ENCODE measurements at regions not wholly inside any gene's neighbourhood (a gene's known extent, or its start where the extent isn't known, plus 50 kb on each side); places are given as distances from the start of the nearest gene placed in this dataset.

GRCh38 chr12:93142881-93143280 is 213.8 kb upstream of the EEA1 start:
- no peaks in the 10 kb centered on the region for H3K79me2 ChIP-seq (replicated peaks; ENCODE audit: insufficient read depth)
- no peak for ATAC-seq
- Mint-ChIP-seq H3K36me3 (ENCODE audit: low read depth) (no peaks in the 10 kb centered on the region), H3K4me1 (no peaks in the 10 kb centered on the region), H3K27me3 (ENCODE audit: insufficient read depth, low read depth, poor library complexity) (no peaks in the 10 kb centered on the region), H3K4me3 (no peak overlapping the region), H3K27ac (no peak overlapping the region), H3K9me3 (no peaks in the 10 kb centered on the region)
- TF ChIP-seq NANOG (IDR thresholded peaks at IDR 0.05; ENCODE audit: borderline replicate concordance): no peak
- TF ChIP-seq EZH2phosphoT487 (IDR thresholded peaks at IDR 0.05; ENCODE audit: unreplicated experiment): no peak
- no peak for TF ChIP-seq POLR2AphosphoS5 (IDR thresholded peaks at IDR 0.05; ENCODE audit: low read depth)
- no peak for TF ChIP-seq ZNF462 (CRISPR knock-in tag; IDR thresholded peaks at IDR 0.05)
- no peak for TF ChIP-seq ETS1 (IDR thresholded peaks at IDR 0.05)
- no peak for TF ChIP-seq EZH2 (IDR thresholded peaks at IDR 0.05; ENCODE audit: low read depth, unreplicated experiment)
- no peak for TF ChIP-seq ZNF114 (CRISPR knock-in tag; IDR thresholded peaks at IDR 0.05)
- no peak for TF ChIP-seq ZNF331 (CRISPR knock-in tag; IDR thresholded peaks at IDR 0.05; ENCODE audit: low read depth)
- no peak for TF ChIP-seq CTCF (conservative IDR thresholded peaks at IDR 0.05; ENCODE audit: low read depth in 2 of 2)
- DNase-seq (ENCODE audit: low spot score): no peak
- no peaks in the 10 kb centered on the region for H3K27me3 ChIP-seq (ENCODE audit: insufficient read depth)
- no peaks in the 10 kb centered on the region; the same call in 1 of the 2 replicates for H3K9me2 ChIP-seq (ENCODE audit: insufficient read depth)
- H3F3A ChIP-seq (replicated peaks; ENCODE audit: low read depth): no peaks in the 10 kb centered on the region
- no peak overlapping the region for H3K4me3 ChIP-seq
- no peaks in the 10 kb centered on the region for H4K20me1 ChIP-seq (replicated peaks; ENCODE audit: insufficient read depth)
- H3K4me1 ChIP-seq (ENCODE audit: insufficient read depth): no peaks in the 10 kb centered on the region
- H3K36me3 ChIP-seq (ENCODE audit: insufficient read depth): no peaks in the 10 kb centered on the region
- H3K4me2 ChIP-seq: no peak overlapping the region
- no peak overlapping the region for H3K27ac ChIP-seq (ENCODE audit: low read depth)
- H2AFZ ChIP-seq: no peak overlapping the region
